ENCODE measurements at regions not wholly inside any gene's neighbourhood (a gene's known extent, or its start where the extent isn't known, plus 50 kb on each side); places are given as distances from the start of the nearest gene placed in this dataset.
A peak's percentile ranks its signal among the peaks of the same experiment; 100 is the strongest.

GRCh38 chr6:26197636-26197932, 110.4 kb downstream of the HFE start:
- no peak for DNase-seq
- peak overlapping the region; percentile 85 for H3K27ac ChIP-seq
- ChIA-PET CTCF (interaction anchor here (0.6 to 1.9 kb wide), 4 partner anchors 9 to 341 kb away, joined by 3 to 8 read pairs (median 6); partner anchors contain the start of gene HMGN4), POLR2A (ENCODE audit: unreplicated experiment) (interaction anchor here (0.5 to 3.8 kb wide), 15 partner anchors 14 to 1611 kb away, joined by 3 to 148 read pairs (median 8); partner anchors contain the start of gene CARMIL1)
- H3K27me3 ChIP-seq (ENCODE audit: insufficient read depth, low read depth): no peaks in the 10 kb centered on the region
- TF ChIP-seq EZH2 (IDR thresholded peaks at IDR 0.05; ENCODE audit: low read depth): no peak
- no peak for TF ChIP-seq CTCF (conservative IDR thresholded peaks at IDR 0.05)
- no peaks in the 10 kb centered on the region for H3K9me2 ChIP-seq (ENCODE audit: insufficient read depth)
- peak overlapping the region; percentile 77 for H3K4me3 ChIP-seq
- intact Hi-C loops (cut with micrococcal nuclease; ENCODE audit: unreplicated experiment): loop anchor here (5.0 to 10.0 kb wide), 3 partner anchors 133 to 935 kb away; partner anchors contain the start of gene ABT1
- no peak overlapping the region for H2AFZ ChIP-seq
- H3K4me1 ChIP-seq (replicated peaks; ENCODE audit: insufficient read depth): peaks cover 11% of the 10 kb centered on the region; the same call in 1 of the 2 replicates
- BruUV-seq (replicated peaks): no TSS peak
- no peaks in the 10 kb centered on the region for H3K9me3 ChIP-seq (ENCODE audit: insufficient read depth, low read depth)
- H3K4me2 ChIP-seq: peak overlapping the region; percentile 94
- peaks cover 34% of the 10 kb centered on the region for H3F3A ChIP-seq (ENCODE audit: insufficient read depth, low read depth)
- H3K79me2 ChIP-seq (ENCODE audit: low read depth): peaks cover 28% of the 10 kb centered on the region
- 0 out of 2 replicates have a peak, but pooled peaks cover 4% of the 10 kb centered on the region for H3K36me3 ChIP-seq (ENCODE audit: low read depth)
- H4K20me1 ChIP-seq (ENCODE audit: insufficient read depth): no peaks in the 10 kb centered on the region

DNA sequence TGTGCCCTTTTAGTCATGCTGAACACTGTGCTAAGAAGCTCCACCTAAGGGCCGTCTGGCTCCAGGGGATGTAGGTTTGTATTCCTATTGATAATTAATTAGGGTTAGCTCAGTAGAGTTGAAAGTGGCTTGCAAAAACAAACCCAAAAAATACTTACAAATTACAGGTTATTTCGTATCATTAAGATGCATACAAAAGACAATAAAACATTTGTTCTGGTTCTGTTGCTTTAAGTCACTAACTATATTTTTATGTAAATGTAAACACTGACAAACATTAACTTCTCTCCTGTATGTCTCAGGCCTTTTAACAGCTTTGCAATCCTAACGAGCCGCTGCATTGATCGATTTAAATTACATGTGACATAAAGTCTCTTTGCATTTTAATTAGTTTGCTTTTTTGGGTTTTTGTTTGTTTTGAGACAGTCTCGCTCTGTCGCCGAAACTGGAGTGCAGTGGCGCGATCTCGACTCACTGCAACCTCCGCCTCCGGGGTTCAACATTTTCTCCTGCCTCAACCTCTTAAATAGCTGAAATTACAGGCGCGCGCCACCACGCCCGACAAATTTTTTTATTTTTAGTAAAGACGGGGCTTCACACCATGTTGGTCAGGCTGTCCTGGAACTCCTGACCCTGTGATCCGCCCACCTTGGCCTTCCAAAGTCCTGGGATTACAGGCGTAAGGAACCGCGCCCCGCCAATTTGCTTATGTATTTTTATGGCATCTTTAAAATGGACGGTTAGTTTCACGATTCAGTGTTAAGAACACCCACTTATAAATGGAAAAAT, 110.9 kb downstream of the HFE start:
- CTCF ChIA-PET: interaction anchor here (0.6 to 1.9 kb wide), 4 partner anchors 9 to 340 kb away, joined by 3 to 8 read pairs (median 6); partner anchors contain the start of gene HMGN4
- H3K4me1 ChIP-seq (replicated peaks; ENCODE audit: insufficient read depth): peaks cover 13% of the 10 kb centered on the region
- POLR2A ChIA-PET (ENCODE audit: unreplicated experiment): interaction anchor here (0.5 to 3.8 kb wide), 26 partner anchors 10 to 1673 kb away, joined by 3 to 148 read pairs (median 12); partner anchors contain the start of gene CARMIL1
- no peaks in the 10 kb centered on the region for H3K27me3 ChIP-seq (ENCODE audit: insufficient read depth, low read depth)
- TF ChIP-seq EZH2 (IDR thresholded peaks at IDR 0.05; ENCODE audit: low read depth) (no peak), CTCF (conservative IDR thresholded peaks at IDR 0.05) (0 out of 2 replicates have a peak, but pooled peaks have one; percentile 7)
- peaks cover 34% of the 10 kb centered on the region for H3F3A ChIP-seq (ENCODE audit: insufficient read depth, low read depth)
- peak overlapping the region; percentile 94 for H3K4me2 ChIP-seq
- peak overlapping the region; percentile 77 for H3K4me3 ChIP-seq
- no peaks in the 10 kb centered on the region for H4K20me1 ChIP-seq (ENCODE audit: insufficient read depth)
- H3K79me2 ChIP-seq (ENCODE audit: low read depth): peaks cover 28% of the 10 kb centered on the region
- no peaks in the 10 kb centered on the region for H3K9me3 ChIP-seq (ENCODE audit: insufficient read depth, low read depth)
- no TSS peak for BruUV-seq (replicated peaks)
- no peaks in the 10 kb centered on the region for H3K9me2 ChIP-seq (ENCODE audit: insufficient read depth)
- H3K27ac ChIP-seq: peak overlapping the region; percentile 85
- H2AFZ ChIP-seq: peak overlapping the region; percentile 76
- intact Hi-C loops (cut with micrococcal nuclease; ENCODE audit: unreplicated experiment): loop anchor here (5.0 to 10.0 kb wide), 3 partner anchors 133 to 934 kb away; partner anchors contain the start of gene ABT1
- peak; percentile 26 to 60 for DNase-seq
- H3K36me3 ChIP-seq (ENCODE audit: low read depth): 0 out of 2 replicates have a peak, but pooled peaks cover 4% of the 10 kb centered on the region

GRCh38 chr6:26198722-26199056, 111.5 kb downstream of the HFE start:
- peak overlapping the region; percentile 77 for H3K4me3 ChIP-seq
- intact Hi-C loops (cut with micrococcal nuclease; ENCODE audit: unreplicated experiment): loop anchor here (1.0 to 10.0 kb wide), 8 partner anchors 9 to 934 kb away; partner anchors contain the start of gene ABT1
- TF ChIP-seq CTCF (conservative IDR thresholded peaks at IDR 0.05) (no peak), EZH2 (IDR thresholded peaks at IDR 0.05; ENCODE audit: low read depth) (no peak)
- no peaks in the 10 kb centered on the region for H3K9me2 ChIP-seq (ENCODE audit: insufficient read depth)
- 0 out of 2 replicates have a peak, but pooled peaks cover 4% of the 10 kb centered on the region for H3K36me3 ChIP-seq (ENCODE audit: low read depth)
- no peaks in the 10 kb centered on the region for H4K20me1 ChIP-seq (ENCODE audit: insufficient read depth)
- H3K9me3 ChIP-seq (ENCODE audit: insufficient read depth, low read depth): no peaks in the 10 kb centered on the region
- peak overlapping the region; percentile 85 for H3K27ac ChIP-seq
- H3K79me2 ChIP-seq (ENCODE audit: low read depth): peaks cover 28% of the 10 kb centered on the region
- CTCF ChIA-PET: interaction anchor here (1.9 kb wide), 1 partner anchor 10 kb away, joined by 8 read pairs; a partner anchor contains a TSS
- peak overlapping the region; percentile 94 for H3K4me2 ChIP-seq
- BruUV-seq (replicated peaks): TSS peak; percentile 64
- DNase-seq: no peak
- POLR2A ChIA-PET (ENCODE audit: unreplicated experiment): interaction anchor here (0.5 to 3.8 kb wide), 20 partner anchors 11 to 1639 kb away, joined by 3 to 148 read pairs (median 11); a partner anchor contains a TSS
- peak overlapping the region; percentile 76 for H2AFZ ChIP-seq
- H3K4me1 ChIP-seq (replicated peaks; ENCODE audit: insufficient read depth): peaks cover 18% of the 10 kb centered on the region
- H3K27me3 ChIP-seq (ENCODE audit: insufficient read depth, low read depth): no peaks in the 10 kb centered on the region
- peaks cover 36% of the 10 kb centered on the region for H3F3A ChIP-seq (ENCODE audit: insufficient read depth, low read depth)
